Suppressor macrophage treated with lipopolysaccharide for 4 hours (primary cell): ENCODE measurements at regions not wholly inside any gene's neighbourhood (a gene's known extent, or its start where the extent isn't known, plus 50 kb on each side); places are given as distances from the start of the nearest gene placed in this dataset.
"Not testable (repeated sequence)": the region's sequence is repeated elsewhere in the genome, so short reads cannot be mapped to it uniquely, and the experiment has no call there.

Source experiments
- DNase-seq: peaks from one replicate; pipeline ENCODE4 v3.0.0-alpha.2; 2020

DNA sequence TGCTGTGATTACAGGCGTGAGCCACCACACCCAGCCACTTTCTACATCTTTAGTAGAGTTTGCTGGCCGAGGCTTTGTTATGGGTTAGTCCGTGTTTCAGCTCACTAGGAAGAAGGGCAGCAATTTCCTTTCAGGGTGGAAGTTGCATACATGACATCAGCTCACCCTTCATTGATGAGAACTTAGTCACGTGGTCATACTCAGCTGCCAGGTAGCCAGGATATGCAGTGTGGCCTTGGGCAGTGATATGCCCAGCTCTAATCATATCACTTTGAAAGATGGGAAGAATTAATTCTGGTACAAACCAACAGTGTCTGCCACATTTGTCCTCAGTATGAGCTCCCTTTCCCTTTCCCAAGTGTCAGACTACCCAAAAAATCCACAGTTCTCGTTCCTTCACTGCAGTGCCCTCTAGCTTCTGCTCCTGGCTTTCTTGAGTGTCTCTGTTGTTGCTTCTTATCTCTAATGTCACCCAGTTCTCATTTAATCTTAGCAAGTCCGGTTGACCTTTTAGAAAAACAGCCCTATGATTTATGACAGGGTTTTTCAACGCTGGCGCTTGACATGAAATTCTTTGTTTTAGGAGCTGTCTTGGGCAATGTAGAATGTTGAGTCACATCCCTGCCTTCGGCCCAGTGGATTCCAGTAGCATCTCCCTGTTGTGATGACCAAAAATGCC, 108.7 kb upstream of the ITGB1 start:
- no peak for DNase-seq

DNA sequence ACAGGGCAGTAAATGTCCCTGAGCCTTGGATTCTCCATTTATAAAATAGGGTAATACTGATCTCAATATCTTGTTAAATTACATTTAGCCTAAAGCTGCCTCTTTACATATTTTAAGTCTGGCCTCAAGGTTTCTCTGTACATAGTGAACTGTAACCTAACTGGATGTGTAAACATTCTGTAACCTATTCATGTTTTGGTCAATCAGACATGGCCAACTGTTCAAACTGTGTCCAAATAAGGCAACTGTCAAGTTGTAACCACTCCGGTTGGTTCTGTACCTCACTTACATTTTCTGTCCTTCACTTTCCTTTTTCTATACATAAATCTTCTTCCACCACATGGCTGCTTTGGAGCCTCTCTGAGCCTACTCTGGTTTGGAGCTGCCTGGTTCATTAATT, 107.1 kb upstream of the ITGB1 start:
- DNase-seq, result no peak

DNA sequence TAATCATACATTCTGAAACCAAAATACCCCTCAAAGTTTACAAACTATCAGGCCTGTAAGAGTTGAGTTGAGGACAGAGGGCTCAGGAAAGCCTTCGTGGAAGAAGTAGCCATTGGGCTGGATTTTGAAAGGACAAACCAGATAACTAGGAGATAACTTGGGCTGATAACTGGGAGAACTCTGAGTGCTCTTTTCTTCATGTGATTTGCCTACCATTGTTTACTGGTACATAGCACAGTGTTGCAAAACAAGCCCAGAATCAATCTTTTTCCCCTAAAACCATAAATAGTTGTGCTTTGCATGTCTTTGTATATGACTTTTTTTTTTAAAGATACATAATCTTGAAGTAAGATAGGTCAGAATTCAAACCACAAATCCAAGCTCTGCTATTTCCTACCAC, 106.7 kb upstream of the ITGB1 start:
- no peak for DNase-seq

DNA sequence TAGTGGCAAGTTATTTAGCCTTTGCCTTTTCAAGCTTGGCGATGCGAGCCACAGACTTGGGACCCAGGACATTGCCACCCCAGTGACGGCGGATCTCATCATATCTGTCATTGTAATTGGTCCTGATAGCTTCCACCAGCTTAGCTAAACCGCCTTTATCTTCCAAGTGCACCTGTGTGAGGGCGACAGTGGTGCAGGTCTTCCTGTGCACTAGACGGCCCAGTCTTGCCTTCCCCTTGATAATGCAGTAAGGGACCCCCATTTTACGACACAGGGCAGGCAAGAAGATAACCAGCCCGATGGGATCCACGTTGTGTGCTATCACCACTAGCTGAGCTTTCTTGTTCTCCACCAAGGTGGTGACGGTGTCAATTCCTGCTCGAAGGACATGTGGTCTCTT, 99.6 kb upstream of the ITGB1 start:
- DNase-seq, result no peak

DNA sequence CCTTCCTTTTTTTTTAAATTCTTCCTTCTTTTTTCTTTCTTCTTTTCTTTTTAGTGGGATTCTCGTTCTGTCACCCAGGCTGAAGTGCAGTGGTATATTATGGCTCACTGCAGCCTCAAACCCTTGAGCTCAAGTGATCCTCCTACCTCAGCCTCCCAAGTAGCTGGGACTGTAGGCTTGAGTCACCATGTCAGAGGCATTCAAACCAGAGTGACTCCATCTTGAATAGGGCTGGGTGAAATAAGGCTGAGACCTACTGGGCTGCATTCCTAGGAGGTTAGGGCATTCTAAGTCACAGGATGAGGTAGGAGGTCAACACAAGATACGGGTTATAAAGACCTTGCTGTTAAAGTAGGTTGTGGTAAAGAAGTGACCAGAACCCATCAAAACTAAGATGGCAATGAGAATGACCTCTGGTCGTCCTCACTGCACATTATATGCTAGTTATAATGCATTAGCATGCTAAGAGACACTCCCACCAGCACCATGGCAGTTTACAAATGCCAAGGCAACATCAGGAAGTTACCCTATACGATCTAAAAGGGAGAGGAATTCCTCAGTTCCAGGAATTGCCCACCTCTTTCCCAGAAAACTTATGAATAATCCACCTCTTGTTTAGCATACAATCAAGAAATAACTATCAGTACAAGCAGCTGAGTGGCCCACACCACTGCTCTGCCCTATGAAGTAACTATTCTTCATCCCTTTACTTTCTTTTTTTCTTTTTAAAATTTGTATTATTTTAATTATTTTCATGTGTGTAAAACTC, 99.0 kb upstream of the ITGB1 start:
- no peak for DNase-seq

DNA sequence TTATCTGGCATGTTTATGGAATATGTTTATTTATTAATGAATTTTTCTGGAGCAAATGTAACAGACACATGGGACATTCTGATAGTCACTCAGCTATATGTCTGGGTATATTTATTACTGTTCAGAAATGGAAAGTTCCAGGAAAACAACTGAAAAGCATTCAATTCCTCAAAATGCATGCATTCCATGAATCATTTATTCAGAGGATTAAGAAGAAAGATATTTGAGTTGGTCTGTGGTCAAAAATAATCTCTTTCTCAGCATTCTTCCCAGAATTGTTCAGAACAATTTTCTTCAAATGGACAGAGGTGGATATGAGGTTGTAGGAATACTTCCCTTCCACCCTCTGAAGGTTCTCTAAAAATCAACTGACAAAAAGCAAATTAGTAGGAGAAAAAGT, 97.6 kb upstream of the ITGB1 start:
- no peak for DNase-seq

DNA sequence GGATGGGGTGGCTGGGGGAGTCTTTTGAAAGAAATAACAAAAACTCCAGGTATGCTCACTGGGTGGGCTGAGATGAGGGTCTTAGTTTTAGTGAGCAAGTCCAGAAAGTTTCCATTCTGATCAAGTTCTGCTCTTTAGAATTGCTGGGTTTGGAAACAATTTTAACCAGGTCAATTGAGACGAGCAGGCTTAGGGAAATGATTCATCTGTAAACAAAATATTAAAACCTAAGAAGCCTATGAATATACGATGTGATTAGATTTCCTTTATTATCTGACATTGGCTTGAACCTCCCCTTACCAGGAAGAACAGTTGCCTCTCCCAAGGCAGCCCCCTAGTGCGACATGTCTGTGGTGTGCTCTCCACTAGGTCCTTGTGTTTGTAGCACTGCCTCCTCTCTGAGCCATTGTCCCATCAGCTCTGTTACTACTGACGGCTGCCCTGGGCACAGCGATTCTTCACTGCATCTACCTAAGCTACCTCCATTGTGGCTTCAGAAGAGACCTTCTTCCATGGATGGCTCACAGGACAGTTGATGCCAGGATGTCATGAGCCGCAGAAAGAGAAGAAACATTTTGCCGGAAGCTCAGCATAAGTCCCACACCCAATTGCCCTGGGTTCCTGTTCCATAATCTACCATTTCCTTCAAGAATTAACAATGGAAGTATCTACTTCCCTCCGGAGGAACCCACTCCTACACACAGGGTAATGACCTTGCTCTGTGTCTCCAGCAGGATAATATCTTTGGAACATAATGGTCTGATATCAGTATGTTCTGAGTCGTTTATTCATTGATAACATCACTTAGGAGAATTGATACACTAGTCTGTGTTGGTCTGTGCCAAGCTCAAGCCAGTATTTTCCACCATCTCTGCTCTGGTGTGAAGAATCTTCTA, 95.1 kb upstream of the ITGB1 start:
- no peak for DNase-seq

DNA sequence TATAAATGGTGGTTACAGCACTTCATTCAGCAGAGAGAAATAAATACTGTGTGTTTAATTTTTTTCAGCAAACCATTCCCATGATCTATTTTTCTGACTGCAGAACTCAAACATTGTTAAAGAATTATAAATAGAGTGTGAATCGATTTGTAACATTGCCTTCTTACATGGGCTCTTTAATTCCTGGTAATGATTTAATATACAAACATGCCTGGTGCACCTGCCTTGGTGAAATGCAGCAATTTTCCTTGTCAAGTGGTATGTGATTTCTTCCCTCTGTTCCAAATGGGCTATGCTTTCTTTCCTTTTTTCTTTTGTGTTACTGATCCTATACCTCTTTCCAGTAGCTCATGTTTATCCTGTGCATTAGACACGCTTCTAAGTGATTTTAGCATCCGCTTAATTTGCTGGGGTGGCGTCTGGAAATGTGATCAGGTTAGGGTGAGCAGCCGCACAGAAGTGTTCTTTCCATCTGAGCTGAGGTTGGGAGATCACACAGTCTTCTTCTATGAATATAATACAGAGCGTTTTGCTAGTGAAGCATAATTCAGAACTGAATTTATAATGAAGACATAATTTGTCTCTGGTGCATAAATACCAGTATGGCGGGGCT, 94.3 kb upstream of the ITGB1 start:
- no peak for DNase-seq

DNA sequence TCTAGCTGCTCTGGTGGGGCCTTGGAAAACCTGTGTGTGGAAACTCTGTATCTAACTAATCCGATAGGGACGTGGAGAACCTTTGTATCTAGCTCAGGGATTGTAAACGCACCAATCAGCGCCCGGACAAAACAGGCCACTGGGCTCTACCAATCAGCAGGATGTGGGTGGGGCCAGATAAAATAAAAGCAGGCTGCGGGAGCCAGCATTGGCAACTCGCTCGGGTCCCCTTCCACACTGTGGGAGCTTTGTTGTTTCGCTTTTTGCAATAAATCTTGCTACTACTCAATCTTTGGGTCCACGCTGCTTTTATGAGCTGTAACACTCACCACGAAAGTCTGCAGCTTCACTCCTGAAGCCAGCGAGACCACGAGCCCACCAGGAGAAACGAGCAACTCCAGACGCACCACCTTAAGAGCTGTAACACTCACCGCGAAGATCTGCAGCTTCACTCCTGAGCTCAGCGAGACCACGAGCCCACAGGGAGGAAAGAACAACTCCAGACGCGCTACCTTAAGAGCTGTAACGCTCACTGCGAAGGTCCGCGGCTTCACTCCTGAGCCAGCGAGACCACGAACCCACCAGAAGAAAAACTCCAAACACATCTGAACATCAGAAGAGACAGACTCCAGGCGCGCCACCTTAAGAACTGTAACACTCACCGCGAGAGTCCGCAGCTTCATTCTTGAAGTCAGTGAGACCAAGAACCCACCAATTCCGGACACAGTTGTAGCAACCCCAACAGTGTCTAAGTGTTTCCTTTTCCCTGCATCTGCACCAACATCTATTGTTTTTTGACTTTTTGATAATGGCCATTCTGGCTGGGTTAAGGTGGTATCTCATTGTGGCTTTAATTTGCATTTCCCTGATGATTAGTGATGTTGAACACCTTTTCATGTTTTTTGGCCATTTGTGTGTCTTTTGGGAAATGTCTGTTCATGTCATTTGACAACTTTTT, 92.2 kb upstream of the ITGB1 start:
- DNase-seq, result not testable (repeated sequence)

DNA sequence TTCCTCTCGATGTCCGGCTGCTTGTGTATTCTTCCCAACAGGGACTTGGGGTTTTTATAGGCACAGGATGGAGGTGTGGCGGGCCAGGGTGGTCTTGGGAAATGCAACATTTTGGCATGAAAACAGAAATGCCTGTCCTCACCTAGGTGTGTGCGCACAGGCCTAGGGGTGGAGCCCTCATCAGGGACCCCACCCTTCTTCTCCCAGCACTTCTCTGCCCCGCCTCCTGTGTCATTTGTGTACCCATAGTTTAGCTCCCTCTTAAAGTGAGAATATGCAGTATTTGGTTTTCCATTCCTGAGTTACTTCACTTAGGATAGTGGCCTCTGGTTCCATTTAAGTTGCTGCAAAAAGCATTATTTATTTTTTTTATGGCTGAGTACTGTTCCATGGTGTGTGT, 90.2 kb upstream of the ITGB1 start:
- no peak for DNase-seq

DNA sequence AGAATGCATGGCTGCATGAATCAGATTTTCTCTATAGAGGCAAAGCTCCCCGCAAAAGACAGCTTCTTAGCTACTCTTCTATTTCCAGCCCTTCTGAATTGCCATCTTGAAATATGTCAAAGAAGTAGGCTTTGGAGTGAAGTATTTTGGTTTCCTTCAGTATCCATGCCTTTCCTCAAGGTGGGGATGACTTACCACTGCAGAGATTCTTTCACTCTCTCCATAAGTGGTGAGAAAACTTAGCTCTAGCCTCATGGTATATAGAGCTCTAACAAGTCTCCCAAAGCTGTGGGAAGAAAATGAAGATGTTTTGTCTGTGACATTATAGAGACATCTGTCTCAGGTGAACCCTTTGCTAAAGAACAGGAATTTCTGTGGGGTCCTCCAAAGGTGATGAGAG, 89.6 kb upstream of the ITGB1 start:
- no peak for DNase-seq

DNA sequence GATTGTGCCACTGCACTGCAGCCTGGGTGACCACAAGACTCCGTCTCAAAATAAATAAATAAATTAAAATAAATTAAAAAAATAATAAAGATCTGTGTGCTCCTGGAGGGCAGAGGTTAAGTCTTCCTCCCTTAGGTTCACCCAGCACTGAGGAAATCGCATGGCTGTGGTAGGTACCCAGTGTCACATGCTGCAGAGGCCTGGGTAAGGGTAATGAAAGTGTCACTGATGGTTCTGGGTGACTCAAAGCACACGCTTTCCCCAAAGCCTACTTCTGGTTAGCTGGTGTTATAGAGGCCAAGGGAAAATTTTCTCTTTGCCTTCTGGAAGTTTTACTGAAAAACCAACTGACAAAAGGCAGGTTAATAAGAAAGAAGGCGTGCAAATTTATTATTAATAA, 88.8 kb upstream of the ITGB1 start:
- DNase-seq, result no peak

DNA sequence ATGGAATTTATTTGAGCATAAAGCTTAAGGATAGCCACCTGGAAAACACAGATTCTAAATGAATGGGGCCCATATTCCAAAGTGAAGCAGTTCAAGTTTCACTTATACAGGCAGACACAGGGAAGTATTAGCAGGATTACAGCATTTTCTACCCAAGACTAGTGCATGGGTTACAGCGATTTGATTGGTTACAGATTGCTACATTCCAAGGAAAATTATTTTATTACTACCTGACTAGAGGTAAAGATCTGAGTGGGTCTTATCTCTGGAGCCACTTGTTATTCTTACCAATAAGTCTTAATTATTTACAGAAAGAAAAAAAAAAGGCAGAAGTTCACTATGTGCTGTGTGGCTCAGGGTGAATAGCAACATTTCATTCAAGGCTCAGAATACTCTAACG, 87.4 kb upstream of the ITGB1 start:
- no peak for DNase-seq

DNA sequence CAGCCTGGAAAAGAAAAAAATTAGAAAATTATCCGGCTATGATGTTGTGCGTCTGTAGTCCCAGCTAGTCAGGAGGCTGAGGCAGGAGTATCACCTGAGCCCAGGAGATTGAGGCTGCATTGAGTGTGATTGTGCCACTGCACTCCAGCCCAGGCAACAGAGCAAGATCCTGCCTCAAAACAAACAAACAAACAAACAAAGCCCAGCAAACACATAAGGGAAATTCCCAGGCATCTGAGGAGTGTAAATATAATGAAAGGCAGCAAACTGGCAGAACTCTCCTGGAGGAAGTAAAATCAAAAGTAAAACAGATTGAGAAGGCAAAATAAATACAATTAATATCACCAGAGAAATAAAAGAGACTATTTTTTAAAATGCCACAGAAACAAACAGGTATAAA, 84.5 kb upstream of the ITGB1 start:
- no peak for DNase-seq

DNA sequence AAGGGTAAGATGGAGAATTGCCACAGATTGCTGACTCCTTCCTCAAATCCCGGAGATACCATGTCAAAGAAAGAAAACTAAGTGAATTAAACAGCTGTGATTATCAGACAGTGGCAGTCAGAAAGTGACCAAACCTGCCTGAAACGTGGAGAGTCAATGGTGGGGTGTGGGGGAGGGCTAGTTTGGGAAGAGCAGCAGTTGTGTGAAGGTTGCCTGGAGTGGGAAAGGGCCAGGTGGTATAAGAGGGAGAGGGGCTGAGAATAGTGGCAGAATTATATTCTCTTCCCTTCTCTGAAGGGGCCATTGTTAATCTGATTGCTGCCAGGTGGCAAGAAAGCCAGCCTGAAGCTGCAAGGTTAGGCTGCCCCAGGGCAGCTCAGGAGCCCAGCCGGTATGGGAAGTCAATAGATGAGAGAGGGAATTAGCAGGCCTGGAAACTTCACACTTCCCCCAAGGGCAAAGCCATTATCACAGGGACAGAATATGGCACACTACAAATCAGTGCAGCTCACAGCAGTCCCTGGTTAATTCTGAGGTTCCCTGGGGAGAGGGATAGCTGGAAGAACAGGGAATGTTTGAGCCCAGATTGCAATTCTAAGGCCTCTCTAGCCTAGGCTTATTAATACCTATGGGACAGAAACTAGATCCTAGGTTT, 83.9 kb upstream of the ITGB1 start:
- DNase-seq, result no peak

DNA sequence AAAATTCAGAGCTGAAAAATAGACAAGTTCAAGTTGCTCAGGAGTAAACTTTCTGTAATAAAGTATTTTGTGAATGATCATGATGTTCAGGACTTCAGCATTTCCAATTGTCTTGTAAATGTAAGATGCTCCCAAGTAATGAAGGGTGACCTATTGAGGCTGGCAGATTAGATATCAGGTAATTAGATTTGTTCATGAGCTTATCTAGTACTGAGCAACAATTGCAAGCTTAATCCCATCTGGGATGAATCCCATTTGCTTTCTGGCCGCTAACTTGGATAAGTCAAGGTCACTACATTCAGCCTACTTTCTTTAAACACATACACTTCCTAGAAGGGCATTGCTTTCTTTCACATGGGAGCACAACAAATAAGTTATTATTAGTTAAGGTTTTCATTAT, 82.4 kb upstream of the ITGB1 start:
- DNase-seq, result no peak

DNA sequence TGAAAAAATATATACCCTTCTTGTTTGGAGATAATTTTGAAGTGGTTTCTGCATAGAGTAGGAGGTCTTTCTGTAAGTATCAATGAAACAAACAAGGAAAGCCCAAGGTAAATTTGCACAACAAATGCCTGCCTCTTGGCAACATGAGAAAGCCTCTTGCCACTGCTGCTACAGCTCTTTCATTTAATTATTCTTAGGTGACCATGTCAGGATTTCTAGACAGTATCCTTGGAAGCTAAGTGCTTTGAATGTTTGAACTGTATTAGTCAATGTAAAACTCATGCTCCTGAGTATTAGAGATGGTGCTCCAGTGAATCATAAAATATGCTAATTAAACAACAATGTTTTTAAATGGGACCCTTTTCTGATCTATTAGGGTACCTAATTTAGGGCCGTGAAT, 81.2 kb upstream of the ITGB1 start:
- no peak for DNase-seq

DNA sequence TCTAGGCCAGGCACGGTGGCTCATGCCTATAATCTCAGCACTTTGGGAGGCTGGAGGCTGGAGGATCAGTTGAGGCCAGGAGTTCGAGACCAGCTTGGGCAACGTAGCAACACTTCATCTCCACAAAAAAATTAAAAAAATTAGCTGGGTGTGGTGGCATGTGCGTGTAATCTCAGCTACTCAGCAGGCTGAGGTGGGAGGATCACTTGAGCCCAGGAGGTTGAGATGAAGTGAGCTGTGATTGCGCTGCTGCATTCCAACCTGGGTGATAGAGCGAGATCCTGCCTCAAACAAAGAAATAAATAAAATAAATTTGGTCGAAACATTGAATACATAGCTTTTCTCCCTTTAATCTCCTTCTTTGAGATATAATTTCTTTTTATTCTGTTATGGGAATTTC, 80.6 kb upstream of the ITGB1 start:
- DNase-seq, result no peak

DNA sequence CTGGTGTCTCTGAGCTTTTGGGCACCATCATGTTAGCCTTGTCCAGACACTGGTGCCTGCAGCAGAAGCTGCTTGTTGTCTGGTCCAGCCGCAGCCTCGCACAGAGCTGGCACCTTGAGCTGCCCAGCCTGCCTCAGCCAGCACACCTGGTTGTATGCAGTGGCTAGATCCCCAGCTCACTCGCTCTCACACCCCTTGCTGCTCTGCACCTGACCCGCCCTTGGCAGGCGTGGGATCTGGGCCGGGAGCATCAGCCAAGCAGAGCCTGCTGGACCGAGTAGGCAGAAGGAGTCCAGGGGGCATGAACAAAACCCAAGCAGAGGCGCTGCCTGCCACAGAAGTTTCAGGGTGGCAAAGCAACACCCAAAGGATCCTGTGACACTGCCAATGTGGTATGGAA, 79.7 kb upstream of the ITGB1 start:
- DNase-seq, result no peak

DNA sequence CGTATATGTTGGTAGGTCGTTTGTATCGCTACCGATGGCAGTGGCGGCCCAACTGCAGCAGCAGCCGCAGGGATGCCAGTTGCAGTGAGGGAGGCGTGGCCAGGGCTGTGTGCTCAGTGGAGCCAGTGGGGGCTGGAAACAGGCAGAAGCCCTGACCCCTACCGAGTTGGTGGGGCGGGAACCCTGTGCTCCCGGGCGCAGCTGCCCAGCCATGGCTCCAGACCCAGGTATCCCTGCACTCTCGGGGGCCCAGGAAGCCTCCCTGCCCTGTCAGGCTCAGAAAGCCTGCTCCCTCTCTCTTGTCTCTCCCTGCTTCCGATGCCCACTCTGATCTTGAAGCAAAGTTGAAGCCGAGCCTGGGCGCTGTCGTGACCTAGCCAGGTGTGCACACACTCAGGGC, 78.6 kb upstream of the ITGB1 start:
- no peak for DNase-seq

DNA sequence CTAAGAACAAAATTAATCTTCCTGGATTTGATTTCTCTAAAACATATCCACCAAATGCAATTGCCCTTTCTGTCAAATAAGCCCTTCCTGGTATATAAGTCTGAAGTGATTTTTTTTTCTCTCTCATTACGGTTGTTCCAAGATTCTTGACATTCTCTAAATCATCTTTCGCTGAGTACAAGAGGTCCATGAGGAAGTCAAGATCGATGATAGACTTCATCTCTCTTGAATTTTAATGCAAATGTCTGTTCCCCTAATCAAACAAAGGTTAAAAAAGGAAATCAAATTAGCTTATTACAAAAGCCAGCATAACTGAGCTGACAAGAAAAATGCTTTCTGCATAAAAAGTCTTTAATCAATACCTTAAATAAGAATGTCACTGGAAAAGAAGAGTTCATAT, 77.4 kb upstream of the ITGB1 start:
- no peak for DNase-seq

DNA sequence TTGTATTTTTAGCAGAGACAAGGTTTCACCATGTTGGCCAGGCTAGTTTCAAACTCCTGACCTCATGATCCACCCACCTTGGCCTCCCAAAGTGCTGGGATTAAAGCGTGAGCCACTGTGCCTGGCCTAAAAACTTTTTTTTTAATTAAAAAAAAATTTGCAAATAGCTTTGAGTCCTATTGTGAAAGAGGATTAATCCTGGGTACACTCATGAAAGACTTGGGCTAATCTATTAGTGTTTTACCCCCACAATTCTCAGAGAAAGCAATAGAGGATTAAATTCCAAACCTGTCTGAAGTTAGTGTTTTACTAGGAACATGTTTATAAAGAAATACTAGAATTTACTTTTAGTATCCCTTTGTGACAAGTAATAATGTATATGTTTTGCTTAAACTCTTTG, 76.9 kb upstream of the ITGB1 start:
- no peak for DNase-seq
